ENCODE measurements at regions not wholly inside any gene's neighbourhood (a gene's known extent, or its start where the extent isn't known, plus 50 kb on each side); places are given as distances from the start of the nearest gene placed in this dataset.
A peak's percentile ranks its signal among the peaks of the same experiment; 100 is the strongest.

- DNase-seq (ENCODE audit: low read depth) = no peak
Observed at GRCh38 chr2:67752199-67752598, 310.6 kb downstream of the C1D start.

DNA sequence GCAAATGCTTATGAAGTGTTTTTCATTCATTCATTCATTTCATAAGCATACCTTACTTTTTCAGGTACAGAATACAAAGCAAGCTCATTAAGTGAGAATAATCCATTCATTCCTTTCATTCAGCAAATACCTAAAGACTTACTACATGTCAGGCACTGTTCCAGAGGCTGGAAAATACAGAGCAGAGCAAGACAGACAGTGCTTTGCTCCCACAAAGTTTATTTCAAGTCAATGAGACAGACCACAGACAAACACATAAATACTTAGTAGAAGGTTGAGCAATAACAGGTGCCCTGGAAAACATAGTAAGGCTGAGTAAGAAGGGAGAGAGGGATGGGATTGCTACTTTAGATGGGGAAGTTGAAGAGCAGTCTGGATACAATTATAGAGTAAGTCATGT is 309.8 kb downstream of the C1D start:
- TF ChIP-seq, protein P1, sequence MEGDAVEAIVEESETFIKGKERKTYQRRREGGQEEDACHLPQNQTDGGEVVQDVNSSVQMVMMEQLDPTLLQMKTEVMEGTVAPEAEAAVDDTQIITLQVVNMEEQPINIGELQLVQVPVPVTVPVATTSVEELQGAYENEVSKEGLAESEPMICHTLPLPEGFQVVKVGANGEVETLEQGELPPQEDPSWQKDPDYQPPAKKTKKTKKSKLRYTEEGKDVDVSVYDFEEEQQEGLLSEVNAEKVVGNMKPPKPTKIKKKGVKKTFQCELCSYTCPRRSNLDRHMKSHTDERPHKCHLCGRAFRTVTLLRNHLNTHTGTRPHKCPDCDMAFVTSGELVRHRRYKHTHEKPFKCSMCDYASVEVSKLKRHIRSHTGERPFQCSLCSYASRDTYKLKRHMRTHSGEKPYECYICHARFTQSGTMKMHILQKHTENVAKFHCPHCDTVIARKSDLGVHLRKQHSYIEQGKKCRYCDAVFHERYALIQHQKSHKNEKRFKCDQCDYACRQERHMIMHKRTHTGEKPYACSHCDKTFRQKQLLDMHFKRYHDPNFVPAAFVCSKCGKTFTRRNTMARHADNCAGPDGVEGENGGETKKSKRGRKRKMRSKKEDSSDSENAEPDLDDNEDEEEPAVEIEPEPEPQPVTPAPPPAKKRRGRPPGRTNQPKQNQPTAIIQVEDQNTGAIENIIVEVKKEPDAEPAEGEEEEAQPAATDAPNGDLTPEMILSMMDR (IDR thresholded peaks at IDR 0.05; ENCODE audit: control insufficient read depth, insufficient read depth, low read depth, low read length, missing control alignments) = no peak
- DNase-seq (ENCODE audit: low read depth) = peak; percentile 84
- no peak overlapping the region for H3K4me3 ChIP-seq (ENCODE audit: control insufficient read depth, low read depth, low read length)

More at GRCh38 chr2:67752199-67752598, 310.6 kb downstream of the C1D start:
- TF ChIP-seq, protein P1 (IDR thresholded peaks at IDR 0.05; ENCODE audit: control insufficient read depth, insufficient read depth, low read depth, low read length, missing control alignments) = no peak
- H3K4me3 ChIP-seq (ENCODE audit: control insufficient read depth, low read depth, low read length) = no peak overlapping the region

- H3K4me3 ChIP-seq (ENCODE audit: control insufficient read depth, low read depth, low read length) = no peak overlapping the region
- TF ChIP-seq, protein P1 (IDR thresholded peaks at IDR 0.05; ENCODE audit: control insufficient read depth, insufficient read depth, low read depth, low read length, missing control alignments) = no peak
- no peak for DNase-seq (ENCODE audit: low read depth)
Observed at GRCh38 chr2:67755156-67755882, 307.5 kb downstream of the C1D start.

GRCh38 chr2:67760995-67761394 is 301.8 kb downstream of the C1D start:
- TF ChIP-seq, protein P1 (IDR thresholded peaks at IDR 0.05; ENCODE audit: control insufficient read depth, insufficient read depth, low read depth, low read length, missing control alignments) = no peak
- no peak overlapping the region for H3K4me3 ChIP-seq (ENCODE audit: control insufficient read depth, low read depth, low read length)
- no peak for DNase-seq (ENCODE audit: low read depth)

DNA sequence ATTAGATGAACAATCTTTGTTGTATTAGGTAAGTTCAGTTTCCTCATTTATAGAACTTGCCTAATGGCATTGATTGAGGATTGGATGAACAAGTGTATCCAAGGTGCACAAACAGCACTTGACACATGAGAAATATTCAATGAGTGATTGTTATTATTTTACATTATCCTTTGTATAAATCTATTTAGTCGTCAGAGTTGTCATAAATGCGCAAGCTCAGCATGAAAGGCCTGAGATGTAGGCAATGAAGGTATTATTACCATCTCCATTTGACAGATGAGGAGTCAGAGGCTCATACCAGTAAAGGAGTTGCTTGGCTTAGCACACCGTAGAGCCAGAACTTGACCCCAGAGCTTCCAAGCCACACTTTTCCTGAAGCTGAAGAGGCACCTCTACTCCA is 291.4 kb downstream of the C1D start:
- TF ChIP-seq, protein P1 (IDR thresholded peaks at IDR 0.05; ENCODE audit: control insufficient read depth, insufficient read depth, low read depth, low read length, missing control alignments) = no peak
- DNase-seq (ENCODE audit: low read depth) = no peak
- H3K4me3 ChIP-seq (ENCODE audit: control insufficient read depth, low read depth, low read length) = no peak overlapping the region

- DNase-seq (ENCODE audit: low read depth) = no peak
- no peak overlapping the region for H3K4me3 ChIP-seq (ENCODE audit: control insufficient read depth, low read depth, low read length)
- TF ChIP-seq, protein P1 (IDR thresholded peaks at IDR 0.05; ENCODE audit: control insufficient read depth, insufficient read depth, low read depth, low read length, missing control alignments) = no peak
Observed at GRCh38 chr2:67772216-67773170, 290.3 kb downstream of the C1D start.
